HEK293T (cell line): ENCODE measurements at regions not wholly inside any gene's neighbourhood (a gene's known extent, or its start where the extent isn't known, plus 50 kb on each side); places are given as distances from the start of the nearest gene placed in this dataset.

Experiments
- FOXA1 ChIP-seq: fragments of 450-650 bp; IDR thresholded peaks from 2 replicates; pipeline ENCODE4 v1.6.1; 2016; ENCODE audit warnings: mild to moderate bottlenecking
- FOXM1 ChIP-seq: fragments of 450-650 bp; IDR thresholded peaks from 2 replicates; pipeline ENCODE4 v1.6.1; 2017; ENCODE audit warnings: mild to moderate bottlenecking, borderline replicate concordance
- L3MBTL2 ChIP-seq: fragments of 450-650 bp; conservative IDR thresholded peaks from 2 replicates; pipeline ENCODE4 v1.6.1; 2016; ENCODE audit warnings: mild to moderate bottlenecking
- SUZ12 ChIP-seq: fragments of 450-650 bp; IDR thresholded peaks from 2 replicates; pipeline ENCODE4 v1.6.1; 2016; ENCODE audit warnings: mild to moderate bottlenecking
- TF ChIP-seq, protein P1 (sequence below): fragments of 450-650 bp; IDR thresholded peaks from 2 replicates; pipeline ENCODE4 v1.6.1; 2016

DNA sequence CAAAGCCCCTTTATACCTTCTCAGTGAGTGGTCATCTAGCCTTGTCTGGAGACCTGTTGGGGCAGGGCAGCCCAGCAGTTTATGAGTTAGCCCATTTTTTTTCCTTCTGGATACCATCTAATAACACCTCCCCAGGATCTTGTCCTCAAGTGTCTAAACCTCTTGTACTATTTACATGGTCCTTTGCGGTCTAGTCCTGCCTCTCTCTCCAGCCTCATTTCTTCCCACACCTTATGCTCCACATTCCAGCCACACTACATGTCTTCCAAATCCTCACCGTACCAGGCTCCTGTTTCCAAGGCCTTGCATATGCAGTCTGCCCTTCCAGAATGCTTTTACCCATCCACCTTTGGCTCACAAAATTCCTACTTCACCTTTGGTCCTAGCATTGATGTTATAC lies 77.2 kb downstream of the ADRB2 start:
- TF ChIP-seq L3MBTL2 = no peak
- TF ChIP-seq FOXA1 = no peak
- TF ChIP-seq FOXM1 = no peak
- TF ChIP-seq, protein P1, sequence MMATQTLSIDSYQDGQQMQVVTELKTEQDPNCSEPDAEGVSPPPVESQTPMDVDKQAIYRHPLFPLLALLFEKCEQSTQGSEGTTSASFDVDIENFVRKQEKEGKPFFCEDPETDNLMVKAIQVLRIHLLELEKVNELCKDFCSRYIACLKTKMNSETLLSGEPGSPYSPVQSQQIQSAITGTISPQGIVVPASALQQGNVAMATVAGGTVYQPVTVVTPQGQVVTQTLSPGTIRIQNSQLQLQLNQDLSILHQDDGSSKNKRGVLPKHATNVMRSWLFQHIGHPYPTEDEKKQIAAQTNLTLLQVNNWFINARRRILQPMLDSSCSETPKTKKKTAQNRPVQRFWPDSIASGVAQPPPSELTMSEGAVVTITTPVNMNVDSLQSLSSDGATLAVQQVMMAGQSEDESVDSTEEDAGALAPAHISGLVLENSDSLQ = no peak
- no peak for TF ChIP-seq SUZ12
